Esophagus muscularis mucosa (tissue), 4 donors: ENCODE measurements at regions not wholly inside any gene's neighbourhood (a gene's known extent, or its start where the extent isn't known, plus 50 kb on each side); places are given as distances from the start of the nearest gene placed in this dataset.

Experiments used
- DNase-seq: peaks from one replicate; pipeline ENCODE4 v3.0.0-alpha.2; 2017; ENCODE audit errors: extremely low spot score
- H3K27ac ChIP-seq, 4 donors: fragments of 200-600 bp; sonication (generic); replicated peaks in 1 of 4; 1 replicate in 3 of 4; 2 replicates in 1 of 4; pipeline ENCODE4 v1.5.1; 2016 to 2019; ENCODE audit warnings: mild to moderate bottlenecking in 1 of 4
- H3K27me3 ChIP-seq, 4 donors: fragments of 200-600 bp; sonication (generic); one replicate each; pipeline versions ENCODE4 v1.5.1 to v1.6.0; 2016 to 2019
- H3K36me3 ChIP-seq, 4 donors: fragments of 200-600 bp; sonication (generic); one replicate each; pipeline ENCODE4 v1.5.1; 2016 to 2019
- H3K4me1 ChIP-seq, 4 donors: fragments of 200-600 bp; sonication (generic); one replicate each; pipeline ENCODE4 v1.5.1; 2016 to 2019
- H3K4me3 ChIP-seq, 4 donors: fragments of 200-600 bp; sonication (generic); 1 replicate in 2 of 4; 2 replicates in 2 of 4; pipeline ENCODE4 v1.5.1; 2016 to 2019; ENCODE audit warnings: mild to moderate bottlenecking in 4 of 4, moderate library complexity in 1 of 4
- H3K9me3 ChIP-seq, 4 donors: fragments of 200-600 bp; sonication (generic); 1 replicate in 3 of 4; 2 replicates in 1 of 4; pipeline ENCODE4 v1.5.1; 2016 to 2019
- CTCF ChIP-seq, 3 experiments: fragments of 200-600 bp in 2 of 3; fragments of 450-650 bp in 1 of 3; sonication (generic) in 2 of 3; IDR thresholded peaks; one replicate each; pipeline ENCODE4 v1.5.1; 2017 to 2019; ENCODE audit warnings: antibody characterized with exemption in 3 of 3, mild to moderate bottlenecking in 2 of 3, moderate library complexity in 1 of 3
- EP300 ChIP-seq: sonication (generic); formaldehyde crosslinking; IDR thresholded peaks from one replicate; pipeline ENCODE4 v1.6.1; 2017; ENCODE audit warnings: antibody characterized with exemption
- POLR2A ChIP-seq: fragments of 450-650 bp; IDR thresholded peaks from one replicate; pipeline ENCODE4 v1.6.1; 2017; ENCODE audit warnings: antibody characterized with exemption, moderate library complexity, mild to moderate bottlenecking, low read depth
- POLR2AphosphoS5 ChIP-seq, 2 donors: sonication (generic); formaldehyde crosslinking; IDR thresholded peaks; one replicate each; pipeline ENCODE4 v1.6.1; 2017; ENCODE audit warnings: antibody characterized with exemption in 2 of 2
- WGBS: methylation state at CpG from one replicate; pipeline ENCODE4 v1.1.5; 2018; 5-methylcytosine and 5-hydroxymethylcytosine counted together
- intact Hi-C: fragments of 100-400 bp; cut with DNase I; formaldehyde crosslinking; loops from one replicate; pipeline ENCODE4 v1.15.1; 2023

GRCh38 chr13:60944016-60944415 is 471.6 kb downstream of the PCDH20 start:
- H3K4me1 ChIP-seq = no peaks in the 10 kb centered on the region
- H3K4me3 ChIP-seq = no peak overlapping the region
- 93% methylated on average over 1 of the region's 1 CpG for WGBS
- no peak for DNase-seq
- no peaks in the 10 kb centered on the region for H3K36me3 ChIP-seq
- intact Hi-C loops = no loop called here
- no peaks in the 10 kb centered on the region for H3K27me3 ChIP-seq
- H3K9me3 ChIP-seq = no peaks in the 10 kb centered on the region
- H3K27ac ChIP-seq = no peak overlapping the region
- TF ChIP-seq POLR2AphosphoS5 (IDR thresholded peaks at IDR 0.05) = no peak

GRCh38 chr13:60936281-60936680 is 479.4 kb downstream of the PCDH20 start:
- 59% methylated on average over 3 of the region's 3 CpGs for WGBS
- intact Hi-C loops = no loop called here
- TF ChIP-seq CTCF (IDR thresholded peaks at IDR 0.05) (no peak), POLR2A (no peak)
- no peaks in the 10 kb centered on the region for H3K27me3 ChIP-seq
- no peak overlapping the region for H3K4me3 ChIP-seq
- no peaks in the 10 kb centered on the region for H3K4me1 ChIP-seq
- no peak for DNase-seq
- no peaks in the 10 kb centered on the region for H3K9me3 ChIP-seq
- H3K27ac ChIP-seq = no peak overlapping the region
- H3K36me3 ChIP-seq = no peaks in the 10 kb centered on the region

- WGBS = 78% methylated on average over 2 of the region's 2 CpGs
- no peak for DNase-seq
- no peaks in the 10 kb centered on the region for H3K4me1 ChIP-seq
- H3K4me3 ChIP-seq = no peak overlapping the region
- H3K27ac ChIP-seq = no peak overlapping the region
- no peak for TF ChIP-seq EP300
- TF ChIP-seq POLR2AphosphoS5 (IDR thresholded peaks at IDR 0.05) = no peak
- TF ChIP-seq POLR2A = no peak
- TF ChIP-seq CTCF (IDR thresholded peaks at IDR 0.05) = no peak
- H3K27me3 ChIP-seq = no peaks in the 10 kb centered on the region
- no peaks in the 10 kb centered on the region for H3K36me3 ChIP-seq
- intact Hi-C loops = no loop called here
- H3K9me3 ChIP-seq = no peaks in the 10 kb centered on the region
These were observed 482.0 kb downstream of the PCDH20 start for GRCh38 chr13:60933638-60934037.

- H3K9me3 ChIP-seq = no peaks in the 10 kb centered on the region
- WGBS = 69% methylated on average over 4 of the region's 4 CpGs
- no peaks in the 10 kb centered on the region for H3K27me3 ChIP-seq
- no peak overlapping the region for H3K4me3 ChIP-seq
- H3K4me1 ChIP-seq = no peaks in the 10 kb centered on the region
- H3K27ac ChIP-seq = no peak overlapping the region
- intact Hi-C loops = no loop called here
- no peak for DNase-seq
- TF ChIP-seq EP300 = no peak
- no peak for TF ChIP-seq POLR2AphosphoS5 (IDR thresholded peaks at IDR 0.05)
- TF ChIP-seq CTCF (IDR thresholded peaks at IDR 0.05) = no peak
- TF ChIP-seq POLR2A = no peak
- no peaks in the 10 kb centered on the region for H3K36me3 ChIP-seq
These were observed 483.6 kb downstream of the PCDH20 start for GRCh38 chr13:60931858-60932546.

GRCh38 chr13:60925686-60926085 is 490.0 kb downstream of the PCDH20 start:
- H3K36me3 ChIP-seq = no peaks in the 10 kb centered on the region
- WGBS = 86% methylated on average over 3 of the region's 3 CpGs
- no peaks in the 10 kb centered on the region for H3K27me3 ChIP-seq
- intact Hi-C loops = no loop called here
- TF ChIP-seq CTCF (IDR thresholded peaks at IDR 0.05) = no peak
- TF ChIP-seq POLR2A = no peak
- TF ChIP-seq EP300 = no peak
- no peak for TF ChIP-seq POLR2AphosphoS5 (IDR thresholded peaks at IDR 0.05)
- H3K9me3 ChIP-seq = no peaks in the 10 kb centered on the region
- DNase-seq = no peak
- no peak overlapping the region for H3K27ac ChIP-seq
- peaks cover 0 to 9% (median 0%) of the 10 kb centered on the region in 4 donors for H3K4me1 ChIP-seq
- no peak overlapping the region for H3K4me3 ChIP-seq
